AG09309 (cell line): ENCODE measurements at regions not wholly inside any gene's neighbourhood (a gene's known extent, or its start where the extent isn't known, plus 50 kb on each side); places are given as distances from the start of the nearest gene placed in this dataset.

Experiments
- DNase-seq: peaks from one replicate; pipeline ENCODE4 v3.0.0-alpha.2; 2010; ENCODE audit warnings: low read depth
- H3K4me3 ChIP-seq: 2 replicates; pipeline ENCODE4 v1.5.1; 2011; ENCODE audit warnings: mild to moderate bottlenecking, low read depth, low read length, moderate library complexity; ENCODE audit not compliant: control insufficient read depth
- CTCF ChIP-seq: IDR thresholded peaks from 2 replicates; pipeline ENCODE4 v1.5.1; 2011; ENCODE audit warnings: mild to moderate bottlenecking, low read depth, low read length, inconsistent platforms; ENCODE audit not compliant: insufficient read depth, control insufficient read depth; ENCODE audit errors: missing control alignments

GRCh38 chr12:23464241-23464812, 485.1 kb downstream of the SOX5 start:
- TF ChIP-seq CTCF, result no peak
- no peak for DNase-seq
- no peak overlapping the region for H3K4me3 ChIP-seq

GRCh38 chr12:23472329-23472971, 477.0 kb downstream of the SOX5 start:
- TF ChIP-seq CTCF, result no peak
- H3K4me3 ChIP-seq, result no peak overlapping the region
- DNase-seq, result no peak

- H3K4me3 ChIP-seq, result no peak overlapping the region
- no peak for DNase-seq
- TF ChIP-seq CTCF, result no peak
Measured at GRCh38 chr12:23473071-23473470, 476.4 kb downstream of the SOX5 start.

- DNase-seq, result no peak
- TF ChIP-seq CTCF, result no peak
- H3K4me3 ChIP-seq, result no peak overlapping the region
Measured at GRCh38 chr12:23474438-23474976, 475.0 kb downstream of the SOX5 start.
